Heart left ventricle (tissue), 13 donors: ENCODE measurements at regions not wholly inside any gene's neighbourhood (a gene's known extent, or its start where the extent isn't known, plus 50 kb on each side); places are given as distances from the start of the nearest gene placed in this dataset.

Experiments used
- CTCF ChIP-seq, 12 donors: fragments of 200-600 bp; sonication (generic) in 4 of 12; IDR thresholded peaks; one replicate each; pipeline versions ENCODE4 v1.5.0 to v1.8.0; 2018 to 2022; ENCODE audit warnings: antibody characterized with exemption in 12 of 12, mild to moderate bottlenecking in 5 of 12
- POLR2A ChIP-seq, 2 donors: fragments of 450-650 bp; IDR thresholded peaks; one replicate each; pipeline ENCODE4 v1.6.1; 2017; ENCODE audit warnings: antibody characterized with exemption in 2 of 2, mild to moderate bottlenecking in 2 of 2, moderate library complexity in 2 of 2
- donor health status: ischemic (EF 13 %, LVEDD 7.1; RV severe dilation, severe dysfunction).
- donor health status: DM: no; HTN: yes; CAD: no.
- donor health status: DM: no; HTN: no; CAD: no.
- donor health status: ischemic (EF 25% LVEDD 6.9; RV normal size, moderate dysfunction).
- donor health status: ischemic (EF 25% LVEDD 5.7; RV mildly dilated, moderate dysfunction).
- donor health status: ischemic (EF 35%, LVEDD 5.7; RV mildly dilated, moderate dysfunction).
- donor health status: nonischemic (EF 11% LVEDD 7.7; RV severe dilation, severe dysfunction).
- donor health status: DM: yes; HTN: yes; CAD: no.
- donor health status: PGD.
- donor health status: ischemic (EF 29% LVEDD 5.4; RV normal size, mild dysfunction).
- donor health status: nonischemic (EF 23%, LVEDD 6.1; RV moderate dilation, normal function).

- TF ChIP-seq CTCF (IDR thresholded peaks at IDR 0.05) (no peak), POLR2A (IDR thresholded peaks at IDR 0.05) (no peak)
Observed at GRCh38 chr6:28657381-28657768, 131.7 kb downstream of the GPX5 start.
